HUES64 (cell line): ENCODE measurements at regions not wholly inside any gene's neighbourhood (a gene's known extent, or its start where the extent isn't known, plus 50 kb on each side); places are given as distances from the start of the nearest gene placed in this dataset.

Experiments
- H3K27ac ChIP-seq: 2 replicates; pipeline ENCODE4 v1.7.0; 2013; ENCODE audit warnings: low read depth, low read length, inconsistent platforms
- H3K27me3 ChIP-seq: 2 replicates; pipeline ENCODE4 v1.6.1; 2013; ENCODE audit warnings: mild to moderate bottlenecking, low read length; ENCODE audit not compliant: insufficient read depth
- H3K36me3 ChIP-seq: 2 replicates; pipeline ENCODE4 v1.6.1; 2013; ENCODE audit warnings: mild to moderate bottlenecking, low read length; ENCODE audit not compliant: insufficient read depth
- H3K4me1 ChIP-seq: 2 replicates; pipeline ENCODE4 v1.6.1; 2013; ENCODE audit warnings: mild to moderate bottlenecking, low read length, moderate library complexity; ENCODE audit not compliant: insufficient read depth
- H3K4me3 ChIP-seq: 2 replicates; pipeline ENCODE4 v1.5.1; 2013; ENCODE audit warnings: mild to moderate bottlenecking, low read length, moderate library complexity
- H3K9ac ChIP-seq: 2 replicates; pipeline ENCODE4 v1.6.1; 2013; ENCODE audit warnings: mild to moderate bottlenecking, low read depth, low read length
- H3K9me3 ChIP-seq: 2 replicates; pipeline ENCODE4 v1.6.1; 2013; ENCODE audit warnings: low read depth, low read length; ENCODE audit not compliant: insufficient read depth
- WGBS: fragments of 150-250, 120-280 bp; methylation state at CpG from one replicate; pipeline ENCODE4 v1.1.7; 2013; ENCODE audit warnings: missing lambda C conversion rate; 5-methylcytosine and 5-hydroxymethylcytosine counted together

GRCh38 chr14:104422837-104423681, 156.5 kb upstream of the C14orf180 start:
- no peak overlapping the region for H3K4me3 ChIP-seq
- no peaks in the 10 kb centered on the region for H3K36me3 ChIP-seq
- H3K27me3 ChIP-seq = no peaks in the 10 kb centered on the region
- no peaks in the 10 kb centered on the region for H3K9me3 ChIP-seq
- H3K4me1 ChIP-seq = peaks cover 3% of the 10 kb centered on the region
- WGBS = 88% methylated on average over 28 of the region's 29 CpGs
- no peak overlapping the region for H3K9ac ChIP-seq
- no peak overlapping the region for H3K27ac ChIP-seq

GRCh38 chr14:104423701-104424405, 155.7 kb upstream of the C14orf180 start:
- no peaks in the 10 kb centered on the region for H3K36me3 ChIP-seq
- WGBS = 93% methylated on average over 17 of the region's 17 CpGs
- H3K27me3 ChIP-seq = no peaks in the 10 kb centered on the region
- H3K27ac ChIP-seq = no peak overlapping the region
- no peak overlapping the region for H3K4me3 ChIP-seq
- H3K9ac ChIP-seq = no peak overlapping the region
- H3K9me3 ChIP-seq = no peaks in the 10 kb centered on the region
- peaks cover 2% of the 10 kb centered on the region for H3K4me1 ChIP-seq

- Histone ChIP-seq H3K27ac (no peak overlapping the region), H3K9ac (no peak overlapping the region), H3K27me3 (no peaks in the 10 kb centered on the region), H3K36me3 (no peaks in the 10 kb centered on the region), H3K4me3 (no peak overlapping the region), H3K4me1 (no peaks in the 10 kb centered on the region), H3K9me3 (no peaks in the 10 kb centered on the region)
- WGBS = 81% methylated on average over 24 of the region's 24 CpGs
Observed at GRCh38 chr14:104424406-104425072, 155.0 kb upstream of the C14orf180 start.

- H3K4me3 ChIP-seq = no peak overlapping the region
- no peak overlapping the region for H3K27ac ChIP-seq
- no peak overlapping the region for H3K9ac ChIP-seq
- no peaks in the 10 kb centered on the region for H3K4me1 ChIP-seq
- 89% methylated on average over 16 of the region's 16 CpGs for WGBS
- H3K36me3 ChIP-seq = no peaks in the 10 kb centered on the region
- no peaks in the 10 kb centered on the region for H3K27me3 ChIP-seq
- H3K9me3 ChIP-seq = no peaks in the 10 kb centered on the region
Observed at GRCh38 chr14:104425171-104425681, 154.3 kb upstream of the C14orf180 start.

- Histone ChIP-seq H3K9me3 (no peaks in the 10 kb centered on the region), H3K36me3 (no peaks in the 10 kb centered on the region), H3K27me3 (no peaks in the 10 kb centered on the region), H3K27ac (no peak overlapping the region), H3K4me3 (no peak overlapping the region), H3K9ac (no peak overlapping the region), H3K4me1 (no peaks in the 10 kb centered on the region)
- 91% methylated on average over 20 of the region's 20 CpGs for WGBS
Observed at GRCh38 chr14:104425763-104426646, 153.6 kb upstream of the C14orf180 start.

GRCh38 chr14:104427131-104427851, 152.3 kb upstream of the C14orf180 start:
- no peak overlapping the region for H3K4me3 ChIP-seq
- no peaks in the 10 kb centered on the region for H3K27me3 ChIP-seq
- H3K9ac ChIP-seq = no peak overlapping the region
- H3K4me1 ChIP-seq = no peaks in the 10 kb centered on the region
- no peaks in the 10 kb centered on the region for H3K36me3 ChIP-seq
- 93% methylated on average over 21 of the region's 21 CpGs for WGBS
- no peaks in the 10 kb centered on the region for H3K9me3 ChIP-seq
- H3K27ac ChIP-seq = no peak overlapping the region

GRCh38 chr14:104428333-104428851, 151.2 kb upstream of the C14orf180 start:
- Histone ChIP-seq H3K4me1 (no peaks in the 10 kb centered on the region), H3K27me3 (no peaks in the 10 kb centered on the region), H3K9me3 (no peaks in the 10 kb centered on the region), H3K9ac (no peak overlapping the region), H3K27ac (no peak overlapping the region), H3K36me3 (no peaks in the 10 kb centered on the region), H3K4me3 (no peak overlapping the region)
- 88% methylated on average over 12 of the region's 14 CpGs for WGBS

GRCh38 chr14:104428860-104429259, 150.7 kb upstream of the C14orf180 start:
- Histone ChIP-seq H3K4me3 (no peak overlapping the region), H3K4me1 (no peaks in the 10 kb centered on the region), H3K9ac (no peak overlapping the region), H3K36me3 (no peaks in the 10 kb centered on the region), H3K9me3 (no peaks in the 10 kb centered on the region), H3K27me3 (no peaks in the 10 kb centered on the region), H3K27ac (no peak overlapping the region)
- 92% methylated on average over 9 of the region's 9 CpGs for WGBS

GRCh38 chr14:104429291-104429861, 150.2 kb upstream of the C14orf180 start:
- H3K9me3 ChIP-seq = no peaks in the 10 kb centered on the region
- H3K4me1 ChIP-seq = no peaks in the 10 kb centered on the region
- H3K9ac ChIP-seq = no peak overlapping the region
- H3K4me3 ChIP-seq = no peak overlapping the region
- no peaks in the 10 kb centered on the region for H3K36me3 ChIP-seq
- H3K27me3 ChIP-seq = no peaks in the 10 kb centered on the region
- no peak overlapping the region for H3K27ac ChIP-seq
- WGBS = 94% methylated on average over 30 of the region's 30 CpGs
